ENCODE measurements at regions not wholly inside any gene's neighbourhood (a gene's known extent, or its start where the extent isn't known, plus 50 kb on each side); places are given as distances from the start of the nearest gene placed in this dataset.
"Not testable (repeated sequence)": the region's sequence is repeated elsewhere in the genome, so short reads cannot be mapped to it uniquely, and the experiment has no call there.

DNA sequence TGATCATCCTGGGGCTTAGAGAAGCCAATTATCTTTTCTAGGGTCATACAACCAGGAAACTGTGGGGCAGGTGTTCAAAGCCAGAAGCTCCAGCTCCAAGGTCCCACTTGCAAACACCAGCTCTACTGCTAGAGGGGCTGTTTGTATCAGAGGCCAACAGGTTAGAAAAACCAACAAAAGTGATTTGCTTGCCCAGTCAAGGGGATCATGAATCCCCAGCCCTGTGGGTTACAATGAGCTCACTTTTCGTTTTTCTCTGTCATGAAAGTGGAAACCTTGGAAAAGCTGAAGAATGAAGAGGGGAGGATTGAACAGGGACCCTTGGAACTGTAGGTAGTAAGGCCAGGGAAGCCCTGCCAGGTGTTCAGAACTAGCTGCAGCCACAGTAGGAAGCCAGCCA, 119.2 kb downstream of the SPP2 start:
- no peak for TF ChIP-seq SPI1 (IDR thresholded peaks at IDR 0.05; ENCODE audit: borderline replicate concordance, low read depth)
- no peak for TF ChIP-seq REST (IDR thresholded peaks at IDR 0.05; ENCODE audit: insufficient replicate concordance, low read depth)
- TF ChIP-seq POLR2AphosphoS5 (IDR thresholded peaks at IDR 0.05; ENCODE audit: low read depth), result no peak
- no peak for TF ChIP-seq CTCF (IDR thresholded peaks at IDR 0.05; ENCODE audit: insufficient read depth, low read length)
- no peak for TF ChIP-seq GABPA (IDR thresholded peaks at IDR 0.05; ENCODE audit: low read depth)
- Histone ChIP-seq H3K27me3 (ENCODE audit: insufficient read depth, poor library complexity, severe bottlenecking) (no peaks in the 10 kb centered on the region), H3K4me3 (replicated peaks; ENCODE audit: insufficient read depth, low read length) (no peak overlapping the region), H3K27ac (replicated peaks) (no peak overlapping the region)
- no peak for DNase-seq (ENCODE audit: low read depth in 1 of 2, low spot score in 1 of 2)

DNA sequence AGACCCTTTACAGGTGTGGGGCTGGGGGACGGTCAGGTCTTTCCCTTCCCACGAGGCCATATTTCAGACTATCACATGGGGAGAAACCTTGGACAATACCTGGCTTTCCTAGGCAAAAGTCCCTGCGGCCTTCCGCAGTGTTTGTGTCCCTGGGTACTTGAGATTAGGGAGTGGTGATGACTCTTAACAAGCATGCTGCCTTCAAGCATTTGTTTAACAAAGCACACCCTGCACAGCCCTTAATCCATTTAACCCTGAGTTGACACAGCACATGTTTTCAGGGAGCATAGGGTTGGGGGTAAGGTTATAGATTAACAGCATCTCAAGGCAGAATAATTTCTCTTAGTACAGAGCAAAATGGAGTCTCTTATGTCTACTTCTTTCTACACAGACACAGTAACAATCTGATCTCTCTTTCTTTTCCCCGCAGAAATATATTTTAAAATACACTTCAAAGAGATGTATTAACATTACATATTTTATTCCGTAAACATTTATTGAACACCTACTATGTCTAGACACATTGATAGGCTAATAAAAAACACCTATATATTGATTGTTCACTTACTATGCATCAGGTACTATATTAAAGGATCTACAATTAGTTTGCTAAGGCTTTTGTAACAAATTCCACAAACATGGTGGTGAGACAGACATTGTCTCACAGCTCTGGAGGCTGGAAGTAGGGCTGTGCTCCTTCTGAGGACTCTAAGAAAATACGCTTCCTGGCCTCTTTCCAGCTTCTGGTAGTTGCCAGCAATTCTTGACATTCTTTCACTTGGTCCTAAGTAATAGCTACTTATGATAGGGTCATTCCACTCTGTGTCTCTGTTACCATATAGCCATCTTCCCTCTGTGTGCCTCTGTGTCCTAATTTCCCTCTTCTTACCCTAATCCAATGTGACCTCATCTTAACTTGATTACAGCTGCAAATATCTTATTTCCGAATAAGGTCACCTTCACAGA, 118.4 kb downstream of the SPP2 start:
- not testable (repeated sequence) for H3K27ac ChIP-seq (replicated peaks); DNase-seq (ENCODE audit: low read depth in 1 of 2, low spot score in 1 of 2); H3K27me3 ChIP-seq (ENCODE audit: insufficient read depth, poor library complexity, severe bottlenecking); H3K4me3 ChIP-seq (replicated peaks; ENCODE audit: insufficient read depth, low read length)

- Histone ChIP-seq H3K27me3 (ENCODE audit: insufficient read depth, poor library complexity, severe bottlenecking) (no peaks in the 10 kb centered on the region), H3K4me3 (replicated peaks; ENCODE audit: insufficient read depth, low read length) (no peak overlapping the region), H3K27ac (replicated peaks) (no peak overlapping the region)
- TF ChIP-seq SPI1 (IDR thresholded peaks at IDR 0.05; ENCODE audit: borderline replicate concordance, low read depth) (no peak), POLR2AphosphoS5 (IDR thresholded peaks at IDR 0.05; ENCODE audit: low read depth) (no peak), CTCF (IDR thresholded peaks at IDR 0.05; ENCODE audit: insufficient read depth, low read length) (no peak), REST (IDR thresholded peaks at IDR 0.05; ENCODE audit: insufficient replicate concordance, low read depth) (no peak), GABPA (IDR thresholded peaks at IDR 0.05; ENCODE audit: low read depth) (no peak)
- DNase-seq (ENCODE audit: low read depth in 1 of 2, low spot score in 1 of 2), result no peak
These were observed 116.0 kb downstream of the SPP2 start for GRCh38 chr2:234166531-234166930.

GRCh38 chr2:234165421-234165820, 114.9 kb downstream of the SPP2 start:
- no peak for DNase-seq (ENCODE audit: low read depth in 1 of 2, low spot score in 1 of 2)
- Histone ChIP-seq H3K27ac (replicated peaks) (no peak overlapping the region), H3K4me3 (replicated peaks; ENCODE audit: insufficient read depth, low read length) (no peak overlapping the region), H3K27me3 (ENCODE audit: insufficient read depth, poor library complexity, severe bottlenecking) (no peaks in the 10 kb centered on the region)
- TF ChIP-seq CTCF (IDR thresholded peaks at IDR 0.05; ENCODE audit: insufficient read depth, low read length), result no peak
- TF ChIP-seq REST (IDR thresholded peaks at IDR 0.05; ENCODE audit: insufficient replicate concordance, low read depth), result no peak
- TF ChIP-seq GABPA (IDR thresholded peaks at IDR 0.05; ENCODE audit: low read depth), result no peak
- no peak for TF ChIP-seq POLR2AphosphoS5 (IDR thresholded peaks at IDR 0.05; ENCODE audit: low read depth)
- TF ChIP-seq SPI1 (IDR thresholded peaks at IDR 0.05; ENCODE audit: borderline replicate concordance, low read depth), result no peak
